H1 (cell line): ENCODE measurements at regions not wholly inside any gene's neighbourhood (a gene's known extent, or its start where the extent isn't known, plus 50 kb on each side); places are given as distances from the start of the nearest gene placed in this dataset.

Source experiments
- CTCF ChIA-PET: fragments of 300-600 bp; sonication (Branson Sonifier 250); formaldehyde crosslinking; loops from one replicate; lab custom pipeline; 2021; ENCODE audit not compliant: partially characterized antibody; lab: Charles Lee
- POLR2A ChIA-PET: fragments of 300-600 bp; sonication (Branson Sonifier 250); formaldehyde crosslinking; loops from one replicate; lab custom pipeline; 2021; ENCODE audit warnings: inconsistent platforms; ENCODE audit not compliant: partially characterized antibody; lab: Charles Lee
- DNase-seq, 2 experiments: peaks; one replicate each; pipeline versions ENCODE4 v3.0.0 to v3.0.0-alpha.2; 2010 to 2022; ENCODE audit warnings: low spot score in 2 of 2, low read depth in 1 of 2, mixed read lengths in 1 of 2
- FAIRE-seq: peaks from 2 replicates; lab custom pipeline; 2011; peaks lifted over from hg19 to GRCh38; lab: Jason Lieb, UNC
- H2AFZ ChIP-seq: 2 replicates; pipeline ENCODE4 v1.8.1; 2012; ENCODE audit warnings: low read length, inconsistent platforms
- H2AK5ac ChIP-seq: 2 replicates; pipeline ENCODE4 v1.6.1; 2013; ENCODE audit warnings: low read depth, low read length
- H2BK120ac ChIP-seq: replicated peaks from 2 replicates; pipeline ENCODE3; 2013; ENCODE audit warnings: low read depth, low read length, inconsistent platforms
- H2BK12ac ChIP-seq: 2 replicates; pipeline ENCODE4 v1.6.1; 2013; ENCODE audit warnings: low read depth, low read length
- H2BK15ac ChIP-seq: 2 replicates; pipeline ENCODE4 v1.6.1; 2013; ENCODE audit warnings: low read length
- H2BK20ac ChIP-seq: 2 replicates; pipeline ENCODE4 v1.6.1; 2013; ENCODE audit warnings: low read length
- H2BK5ac ChIP-seq: 2 replicates; pipeline ENCODE4 v1.6.1; 2013; ENCODE audit warnings: low read depth, low read length
- H3K14ac ChIP-seq: 2 replicates; pipeline ENCODE4 v1.6.1; 2013; ENCODE audit warnings: inconsistent platforms; ENCODE audit not compliant: insufficient read length
- H3K18ac ChIP-seq: 2 replicates; pipeline ENCODE4 v1.6.1; 2013; ENCODE audit warnings: low read length; ENCODE audit errors: extremely low read depth
- H3K23ac ChIP-seq: 2 replicates; pipeline ENCODE4 v1.6.1; 2013; ENCODE audit warnings: inconsistent platforms; ENCODE audit not compliant: insufficient read length
- H3K23me2 ChIP-seq: 2 replicates; pipeline ENCODE4 v1.6.1; 2013; ENCODE audit warnings: low read depth, low read length
- H3K27ac ChIP-seq: 2 replicates; pipeline ENCODE4 v1.6.1; 2011; ENCODE audit warnings: low read depth, low read length, inconsistent platforms
- H3K27me3 ChIP-seq, 4 experiments: replicated peaks in 1 of 4; 1 replicate in 1 of 4; 2 replicates in 3 of 4; pipeline versions ENCODE4 v1.6.1 to v1.8.1; 2011 to 2013; ENCODE audit warnings: low read length in 3 of 4, mild to moderate bottlenecking in 3 of 4, inconsistent platforms in 2 of 4, mixed read lengths in 2 of 4, moderate library complexity in 1 of 4; ENCODE audit not compliant: control insufficient read depth in 3 of 4, insufficient read depth in 3 of 4; ENCODE audit errors: extremely low read depth in 1 of 4
- H3K36me3 ChIP-seq, 4 experiments: 2 replicates each; pipeline versions ENCODE4 v1.6.1 to v1.8.1; 2011 to 2013; ENCODE audit warnings: mild to moderate bottlenecking in 4 of 4, low read length in 3 of 4, moderate library complexity in 2 of 4, control low read depth in 1 of 4, inconsistent platforms in 1 of 4; ENCODE audit not compliant: insufficient read depth in 4 of 4, control insufficient read depth in 2 of 4
- H3K4ac ChIP-seq: replicated peaks from 2 replicates; pipeline ENCODE3; 2013; ENCODE audit warnings: low read length, low read depth, mixed read lengths, inconsistent platforms; ENCODE audit not compliant: insufficient read length
- H3K4me1 ChIP-seq, 4 experiments: replicated peaks in 1 of 4; 1 replicate in 1 of 4; 2 replicates in 3 of 4; pipeline versions ENCODE4 v1.6.1 to v1.8.1; 2011 to 2013; ENCODE audit warnings: low read length in 3 of 4, inconsistent platforms in 2 of 4, mixed read lengths in 1 of 4; ENCODE audit not compliant: insufficient read depth in 4 of 4, control insufficient read depth in 3 of 4
- H3K4me2 ChIP-seq, 2 experiments: 2 replicates each; pipeline versions ENCODE4 v1.6.1 to v1.8.1; 2011 to 2013; ENCODE audit warnings: low read depth in 2 of 2, low read length in 2 of 2, control low read depth in 1 of 2, inconsistent platforms in 1 of 2, mild to moderate bottlenecking in 1 of 2; ENCODE audit not compliant: insufficient read depth in 1 of 2
- H3K4me3 ChIP-seq, 4 experiments: fragments of 200-600, 300-600 bp in 1 of 4; sonication (generic), shearing (Covaris generic), sonication (Bioruptor Twin) in 1 of 4; 2 replicates each; pipeline versions ENCODE4 v1.5.1 to v1.8.1; 2011 to 2016; ENCODE audit warnings: low read length in 4 of 4, low read depth in 3 of 4, control low read depth in 2 of 4, inconsistent platforms in 2 of 4, mild to moderate bottlenecking in 2 of 4, mixed read lengths in 1 of 4, moderate library complexity in 1 of 4; ENCODE audit not compliant: insufficient read depth in 2 of 4; ENCODE audit errors: extremely low read depth in 1 of 4
- H3K56ac ChIP-seq: replicated peaks from 2 replicates; pipeline ENCODE3; 2013; ENCODE audit warnings: low read depth, mild to moderate bottlenecking, mixed read lengths, low read length, inconsistent platforms; ENCODE audit not compliant: insufficient read length
- H3K79me1 ChIP-seq: 2 replicates; pipeline ENCODE4 v1.6.1; 2013; ENCODE audit warnings: low read depth, low read length, control low read depth
- H3K79me2 ChIP-seq, 2 experiments: 2 replicates each; pipeline versions ENCODE4 v1.6.1 to v1.8.1; 2012 to 2013; ENCODE audit warnings: low read length in 2 of 2, mild to moderate bottlenecking in 2 of 2, inconsistent platforms in 1 of 2; ENCODE audit not compliant: insufficient read depth in 2 of 2, control insufficient read depth in 1 of 2
- H3K9ac ChIP-seq, 4 experiments: replicated peaks in 1 of 4; 1 replicate in 1 of 4; 2 replicates in 3 of 4; pipeline versions ENCODE4 v1.6.1 to v1.8.1; 2011 to 2013; ENCODE audit warnings: low read depth in 3 of 4, low read length in 3 of 4, control low read depth in 2 of 4, mild to moderate bottlenecking in 2 of 4, moderate library complexity in 2 of 4, inconsistent platforms in 1 of 4; ENCODE audit errors: extremely low read depth in 1 of 4
- H3K9me3 ChIP-seq, 2 experiments: 2 replicates each; pipeline versions ENCODE4 v1.6.1 to v1.8.1; 2012 to 2013; ENCODE audit warnings: mild to moderate bottlenecking in 2 of 2, moderate library complexity in 2 of 2, control low read depth in 1 of 2, inconsistent platforms in 1 of 2, low read depth in 1 of 2, low read length in 1 of 2, mixed read lengths in 1 of 2; ENCODE audit not compliant: insufficient read depth in 2 of 2
- H4K20me1 ChIP-seq, 2 experiments: replicated peaks in 1 of 2; 2 replicates each; pipeline versions ENCODE3 to v1.8.1; 2011 to 2013; ENCODE audit warnings: inconsistent platforms in 2 of 2, low read length in 2 of 2, mild to moderate bottlenecking in 1 of 2; ENCODE audit not compliant: insufficient read depth in 2 of 2, control insufficient read depth in 1 of 2
- H4K5ac ChIP-seq: 2 replicates; pipeline ENCODE4 v1.6.1; 2013; ENCODE audit warnings: low read length, low read depth, mixed read lengths, inconsistent platforms; ENCODE audit not compliant: insufficient read length
- H4K8ac ChIP-seq: 2 replicates; pipeline ENCODE4 v1.8.0; 2013; ENCODE audit warnings: mild to moderate bottlenecking, moderate library complexity, low read length, inconsistent platforms; ENCODE audit not compliant: insufficient read depth; ENCODE audit errors: extremely low read depth
- H4K91ac ChIP-seq: replicated peaks from 2 replicates; pipeline ENCODE3; 2013; ENCODE audit warnings: low read length, mixed read lengths, inconsistent platforms; ENCODE audit not compliant: insufficient read length
- BACH1 ChIP-seq: IDR thresholded peaks from 2 replicates; pipeline ENCODE4 v1.6.1; 2012; ENCODE audit warnings: low read length, improper control_type of control experiment
- BCL11A ChIP-seq, 2 experiments: IDR thresholded peaks; one replicate each; pipeline ENCODE4 v1.6.1; 2011; ENCODE audit warnings: low read depth in 2 of 2, low read length in 2 of 2, mild to moderate bottlenecking in 2 of 2
- CEBPB ChIP-seq: IDR thresholded peaks from 2 replicates; pipeline ENCODE4 v1.6.1; 2012; ENCODE audit warnings: low read depth, low read length
- CREB1 ChIP-seq: IDR thresholded peaks from 2 replicates; pipeline ENCODE4 v1.6.1; 2012; ENCODE audit warnings: inconsistent platforms
- MAFK ChIP-seq: IDR thresholded peaks from 2 replicates; pipeline ENCODE4 v1.6.1; 2012; ENCODE audit warnings: low read depth, mild to moderate bottlenecking, improper control_type of control experiment, low read length
- MAX ChIP-seq: IDR thresholded peaks from 2 replicates; pipeline ENCODE4 v1.6.1; 2012; ENCODE audit warnings: inconsistent platforms
- SRF ChIP-seq: IDR thresholded peaks from 2 replicates; pipeline ENCODE4 v1.6.1; 2011; ENCODE audit warnings: mild to moderate bottlenecking, low read depth, low read length, moderate library complexity
- YY1 ChIP-seq: IDR thresholded peaks from 2 replicates; pipeline ENCODE4 v1.6.1; 2011; ENCODE audit warnings: low read depth, mild to moderate bottlenecking, low read length
- WGBS, 2 experiments: shearing (Covaris generic) in 1 of 2; methylation state at CpG; one replicate each; pipeline versions ENCODE4 v1.1.6 to v1.1.7; 2013 to 2015; ENCODE audit warnings: low lambda C conversion rate in 2 of 2, mixed read lengths in 2 of 2, inconsistent platforms in 1 of 2, low coverage in 1 of 2, missing lambda C conversion rate in 1 of 2; ENCODE audit not compliant: insufficient replicate concordance in 2 of 2, insufficient coverage in 1 of 2, insufficient read length in 1 of 2; ENCODE audit errors: extremely low coverage in 1 of 2, missing lambda C conversion rate in 1 of 2; 5-methylcytosine and 5-hydroxymethylcytosine counted together
- TF ChIP-seq, protein P1 (sequence below): IDR thresholded peaks from 2 replicates; pipeline ENCODE4 v1.6.1; 2012; ENCODE audit warnings: inconsistent platforms

- no peak overlapping the region for H3K23ac ChIP-seq
- CTCF ChIA-PET = no interaction called here
- no peak overlapping the region for H2BK15ac ChIP-seq
- 94% methylated on average over 5 of the region's 5 CpGs; no CpG with 5 or more reads in 1 of the 2 experiments for WGBS, 2 experiments
- peaks cover 0 to 3% (median 0%) of the 10 kb centered on the region in 4 experiments; a peak in 1 of 8 replicates for H3K36me3 ChIP-seq
- POLR2A ChIA-PET = no interaction called here
- no peak overlapping the region for H2BK120ac ChIP-seq
- DNase-seq = no peak
- H4K20me1 ChIP-seq = no peaks in the 10 kb centered on the region
- no peak overlapping the region for H4K91ac ChIP-seq
- H3K18ac ChIP-seq = no peak overlapping the region
- no peak overlapping the region for H3K27ac ChIP-seq
- H3K9me3 ChIP-seq = peaks cover 0 to 5% of the 10 kb centered on the region in 2 experiments; a peak in 1 of 4 replicates
- no peak overlapping the region for H2BK12ac ChIP-seq
- H3K56ac ChIP-seq = no peak overlapping the region
- no peaks in the 10 kb centered on the region for H3K23me2 ChIP-seq
- H3K4me1 ChIP-seq = no peaks in the 10 kb centered on the region
- no peak for FAIRE-seq
- TF ChIP-seq YY1 (no peak), MAFK (no peak), BACH1 (no peak), BCL11A (IDR thresholded peaks at IDR 0.05; ENCODE audit: low read depth in 2 of 2, low read length in 2 of 2) (no peak), MAX (no peak), SRF (no peak), CEBPB (no peak), CREB1 (no peak)
- TF ChIP-seq, protein P1, sequence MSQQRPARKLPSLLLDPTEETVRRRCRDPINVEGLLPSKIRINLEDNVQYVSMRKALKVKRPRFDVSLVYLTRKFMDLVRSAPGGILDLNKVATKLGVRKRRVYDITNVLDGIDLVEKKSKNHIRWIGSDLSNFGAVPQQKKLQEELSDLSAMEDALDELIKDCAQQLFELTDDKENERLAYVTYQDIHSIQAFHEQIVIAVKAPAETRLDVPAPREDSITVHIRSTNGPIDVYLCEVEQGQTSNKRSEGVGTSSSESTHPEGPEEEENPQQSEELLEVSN = no peak
- TF ChIP-seq, all 59 proteins: peak for 0
- H3K9ac ChIP-seq = no peak overlapping the region
- no peaks in the 10 kb centered on the region for H3K79me2 ChIP-seq
- no peak overlapping the region for H4K8ac ChIP-seq
- H2BK5ac ChIP-seq = no peak overlapping the region
- no peaks in the 10 kb centered on the region for H3K27me3 ChIP-seq
- no peak overlapping the region for H2AFZ ChIP-seq
- no peak overlapping the region for H3K4me2 ChIP-seq
- H2BK20ac ChIP-seq = no peak overlapping the region
- H3K79me1 ChIP-seq = no peaks in the 10 kb centered on the region
- no peak overlapping the region for H4K5ac ChIP-seq
- no peak overlapping the region for H3K4me3 ChIP-seq
- H3K4ac ChIP-seq = no peak overlapping the region
- no peak overlapping the region for H3K14ac ChIP-seq
- no peak overlapping the region for H2AK5ac ChIP-seq
These were observed 314.7 kb downstream of the PYDC2 start for GRCh38 chr3:191775451-191776233.
